Omental fat pad (tissue), 3 donors: ENCODE measurements at regions not wholly inside any gene's neighbourhood (a gene's known extent, or its start where the extent isn't known, plus 50 kb on each side); places are given as distances from the start of the nearest gene placed in this dataset.

Experiments
- ATAC-seq: fragments of 150-250 bp; one replicate; pipeline ENCODE4 v1.9.1; 2016; ENCODE audit warnings: mild to moderate bottlenecking, moderate library complexity; ENCODE audit not compliant: low FRiP score
- DNase-seq: peaks from one replicate; pipeline ENCODE4 v3.0.0-alpha.2; 2019; ENCODE audit warnings: low spot score
- TF ChIP-seq, protein P1 (sequence below), 3 donors: fragments of 450-650 bp; IDR thresholded peaks; one replicate each; pipeline ENCODE4 v1.5.1; 2016 to 2017; ENCODE audit warnings: antibody characterized with exemption in 3 of 3, mild to moderate bottlenecking in 3 of 3, moderate library complexity in 2 of 3

GRCh38 chrX:8105531-8105930 lies 65.5 kb downstream of the VCX2 start:
- TF ChIP-seq, protein P1, sequence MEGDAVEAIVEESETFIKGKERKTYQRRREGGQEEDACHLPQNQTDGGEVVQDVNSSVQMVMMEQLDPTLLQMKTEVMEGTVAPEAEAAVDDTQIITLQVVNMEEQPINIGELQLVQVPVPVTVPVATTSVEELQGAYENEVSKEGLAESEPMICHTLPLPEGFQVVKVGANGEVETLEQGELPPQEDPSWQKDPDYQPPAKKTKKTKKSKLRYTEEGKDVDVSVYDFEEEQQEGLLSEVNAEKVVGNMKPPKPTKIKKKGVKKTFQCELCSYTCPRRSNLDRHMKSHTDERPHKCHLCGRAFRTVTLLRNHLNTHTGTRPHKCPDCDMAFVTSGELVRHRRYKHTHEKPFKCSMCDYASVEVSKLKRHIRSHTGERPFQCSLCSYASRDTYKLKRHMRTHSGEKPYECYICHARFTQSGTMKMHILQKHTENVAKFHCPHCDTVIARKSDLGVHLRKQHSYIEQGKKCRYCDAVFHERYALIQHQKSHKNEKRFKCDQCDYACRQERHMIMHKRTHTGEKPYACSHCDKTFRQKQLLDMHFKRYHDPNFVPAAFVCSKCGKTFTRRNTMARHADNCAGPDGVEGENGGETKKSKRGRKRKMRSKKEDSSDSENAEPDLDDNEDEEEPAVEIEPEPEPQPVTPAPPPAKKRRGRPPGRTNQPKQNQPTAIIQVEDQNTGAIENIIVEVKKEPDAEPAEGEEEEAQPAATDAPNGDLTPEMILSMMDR (IDR thresholded peaks at IDR 0.05): no peak
- no peak for DNase-seq
- no peak for ATAC-seq

- ATAC-seq (no peak), DNase-seq (no peak)
- TF ChIP-seq, protein P1 (IDR thresholded peaks at IDR 0.05): no peak
Observed at GRCh38 chrX:8103655-8104054, 67.4 kb downstream of the VCX2 start.

DNA sequence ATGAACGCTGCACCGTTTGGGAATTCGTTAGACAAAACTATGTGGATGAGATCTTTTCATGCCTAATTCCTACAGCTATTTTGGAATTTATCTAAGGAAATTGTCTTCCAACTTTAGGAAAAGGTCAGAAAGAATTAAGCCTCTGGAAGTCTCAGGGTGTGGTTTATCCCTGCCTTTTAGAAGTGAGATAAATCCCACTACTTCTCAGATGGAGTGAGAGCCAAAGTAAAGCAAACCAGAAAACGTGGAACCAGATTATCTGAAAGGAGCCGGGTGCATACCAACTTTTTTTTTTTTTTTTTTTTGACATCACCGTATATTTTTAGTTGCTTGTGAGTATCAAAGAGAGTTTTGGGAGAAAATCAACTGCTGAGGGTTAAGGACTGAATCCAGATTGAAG lies 79.6 kb downstream of the VCX2 start:
- ATAC-seq (no peak), DNase-seq (no peak)
- TF ChIP-seq, protein P1 (IDR thresholded peaks at IDR 0.05): no peak

DNA sequence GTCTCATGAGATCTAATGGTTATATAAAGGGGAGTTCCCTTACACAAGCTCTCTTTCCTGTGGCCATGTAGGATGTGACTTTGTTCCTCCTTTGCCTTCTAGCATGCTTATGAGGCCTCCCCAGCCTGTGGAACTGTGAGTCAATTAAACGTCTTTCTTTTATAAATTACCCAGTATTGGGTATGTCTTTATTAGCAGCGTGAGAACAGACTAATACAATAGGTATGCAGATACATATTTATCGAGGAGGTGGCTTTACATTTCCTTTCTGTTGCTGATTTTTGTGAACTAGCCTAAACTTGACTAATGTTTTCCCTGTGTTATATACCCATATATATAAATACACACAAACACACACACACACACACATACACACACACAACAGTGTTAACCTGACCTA lies 80.2 kb downstream of the VCX2 start:
- TF ChIP-seq, protein P1 (IDR thresholded peaks at IDR 0.05): no peak
- DNase-seq (no peak), ATAC-seq (no peak)

DNA sequence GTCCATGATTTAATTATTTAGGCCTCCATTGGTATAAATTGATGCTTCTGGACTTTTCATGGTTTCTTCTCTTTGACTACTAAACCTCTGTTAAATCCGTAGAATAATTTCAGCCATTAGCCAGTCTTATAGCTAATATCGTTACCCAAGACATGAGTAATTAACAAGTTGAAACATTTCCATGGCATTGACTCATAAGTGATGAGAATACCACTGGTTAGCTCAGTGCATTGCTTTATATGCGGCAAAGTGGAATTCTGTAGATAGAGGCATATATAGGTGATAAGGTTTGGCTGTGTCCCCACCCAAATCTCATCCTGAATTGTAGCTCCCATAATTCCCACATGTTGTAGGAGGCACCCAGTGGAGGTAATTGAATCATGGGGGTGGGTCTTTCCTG lies 80.6 kb downstream of the VCX2 start:
- DNase-seq (no peak), ATAC-seq (no peak)
- TF ChIP-seq, protein P1 (IDR thresholded peaks at IDR 0.05): no peak

DNA sequence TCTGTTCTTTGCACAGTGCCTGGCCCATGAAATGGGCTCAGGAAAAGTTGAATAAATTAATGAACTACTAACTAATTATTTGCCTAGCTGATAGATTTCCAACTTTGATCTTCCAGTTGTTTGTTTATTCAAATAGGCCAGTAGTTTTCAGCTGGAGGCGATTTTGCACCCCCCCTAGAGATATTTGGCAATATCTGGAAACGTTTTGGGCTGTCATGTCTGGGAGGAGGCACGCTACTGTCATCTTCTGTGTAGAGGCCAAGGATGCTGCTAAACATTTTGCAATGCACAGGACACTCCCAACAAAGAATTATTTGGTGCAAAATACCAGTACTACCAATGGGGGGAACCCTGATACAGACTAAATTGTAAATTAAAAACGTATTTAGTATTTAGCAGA lies 81.9 kb downstream of the VCX2 start:
- ATAC-seq (no peak), DNase-seq (no peak)
- TF ChIP-seq, protein P1 (IDR thresholded peaks at IDR 0.05): no peak

DNA sequence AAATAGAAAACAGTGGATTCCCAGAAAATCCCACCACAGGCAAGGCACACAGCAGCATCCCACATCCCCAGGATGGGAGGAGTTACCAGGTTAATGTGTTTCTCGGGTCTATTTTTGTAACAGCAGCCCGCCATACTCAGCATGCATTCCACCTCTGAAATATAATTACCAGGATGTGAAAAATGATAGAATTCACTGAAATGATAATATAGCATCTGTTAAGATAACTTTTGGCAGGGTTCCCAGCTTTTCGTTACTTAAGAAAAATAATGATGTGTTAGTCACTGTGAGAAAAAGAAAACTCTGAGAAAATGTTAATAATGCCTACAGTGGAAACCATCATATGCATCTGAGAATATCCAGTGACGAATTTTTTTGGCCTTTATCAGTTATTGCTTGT lies 87.1 kb downstream of the VCX2 start:
- DNase-seq (no peak), ATAC-seq (peak; percentile 28)
- TF ChIP-seq, protein P1 (IDR thresholded peaks at IDR 0.05): no peak
